ENCODE measurements at regions not wholly inside any gene's neighbourhood (a gene's known extent, or its start where the extent isn't known, plus 50 kb on each side); places are given as distances from the start of the nearest gene placed in this dataset.

GRCh38 chr10:111148440-111148839 is 71.6 kb downstream of the ADRA2A start:
- TF ChIP-seq, protein P1, sequence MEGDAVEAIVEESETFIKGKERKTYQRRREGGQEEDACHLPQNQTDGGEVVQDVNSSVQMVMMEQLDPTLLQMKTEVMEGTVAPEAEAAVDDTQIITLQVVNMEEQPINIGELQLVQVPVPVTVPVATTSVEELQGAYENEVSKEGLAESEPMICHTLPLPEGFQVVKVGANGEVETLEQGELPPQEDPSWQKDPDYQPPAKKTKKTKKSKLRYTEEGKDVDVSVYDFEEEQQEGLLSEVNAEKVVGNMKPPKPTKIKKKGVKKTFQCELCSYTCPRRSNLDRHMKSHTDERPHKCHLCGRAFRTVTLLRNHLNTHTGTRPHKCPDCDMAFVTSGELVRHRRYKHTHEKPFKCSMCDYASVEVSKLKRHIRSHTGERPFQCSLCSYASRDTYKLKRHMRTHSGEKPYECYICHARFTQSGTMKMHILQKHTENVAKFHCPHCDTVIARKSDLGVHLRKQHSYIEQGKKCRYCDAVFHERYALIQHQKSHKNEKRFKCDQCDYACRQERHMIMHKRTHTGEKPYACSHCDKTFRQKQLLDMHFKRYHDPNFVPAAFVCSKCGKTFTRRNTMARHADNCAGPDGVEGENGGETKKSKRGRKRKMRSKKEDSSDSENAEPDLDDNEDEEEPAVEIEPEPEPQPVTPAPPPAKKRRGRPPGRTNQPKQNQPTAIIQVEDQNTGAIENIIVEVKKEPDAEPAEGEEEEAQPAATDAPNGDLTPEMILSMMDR (IDR thresholded peaks at IDR 0.05): no peak
- no peak for TF ChIP-seq POLR2A (IDR thresholded peaks at IDR 0.05)
- TF ChIP-seq POLR2AphosphoS5 (IDR thresholded peaks at IDR 0.05): no peak
- no peak for TF ChIP-seq EP300 (IDR thresholded peaks at IDR 0.05)

Measured in sigmoid colon (tissue), 4 donors.